NOMO-1 treated with DMSO at 0.1 percent for 48 hours (cell line): ENCODE measurements at regions not wholly inside any gene's neighbourhood (a gene's known extent, or its start where the extent isn't known, plus 50 kb on each side); places are given as distances from the start of the nearest gene placed in this dataset.

Experiments
- DNase-seq: peaks from one replicate; lab custom pipeline; 2025; ENCODE audit not compliant: unreplicated experiment; lab: John Stamatoyannopoulos, UW

DNA sequence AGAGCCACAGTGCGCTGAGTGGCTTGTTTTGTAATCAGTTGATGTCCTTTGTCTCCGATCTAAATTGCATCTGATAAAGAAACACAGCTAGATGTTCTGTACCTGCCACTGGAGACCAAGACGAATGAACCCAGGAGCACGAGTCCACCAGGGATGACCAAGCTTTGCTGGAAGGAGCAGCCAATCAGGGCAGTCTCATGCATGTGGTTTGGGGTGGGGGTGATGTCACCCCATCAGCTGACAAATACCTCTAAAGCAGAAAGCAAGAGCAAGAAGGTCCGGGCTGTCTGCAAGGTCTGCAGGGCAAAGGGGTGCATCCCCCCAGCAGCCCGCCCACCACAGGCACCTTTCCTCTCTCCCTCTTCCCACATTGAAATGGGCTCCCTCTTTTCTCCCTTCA lies 653.8 kb downstream of the AJAP1 start:
- DNase-seq = no peak

DNA sequence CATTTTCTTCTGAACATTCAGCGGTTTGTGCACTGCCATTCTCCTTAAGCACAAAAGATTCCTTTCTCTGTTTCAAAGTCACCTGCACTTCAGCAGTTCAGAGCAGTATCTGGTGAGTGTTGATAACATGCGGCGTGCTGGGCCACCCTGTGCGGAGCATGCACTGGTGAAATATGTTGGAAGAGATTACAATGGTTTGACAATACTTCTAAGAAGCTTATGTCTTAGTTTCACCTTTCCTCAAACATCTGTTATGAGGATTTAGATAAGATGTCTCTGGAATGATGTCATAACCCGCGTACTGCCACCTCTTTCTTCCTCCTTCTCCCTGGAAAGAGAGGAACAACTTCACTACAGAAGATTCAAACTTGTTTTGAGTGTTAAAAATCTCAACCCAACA lies 650.3 kb downstream of the AJAP1 start:
- DNase-seq = no peak

GRCh38 chr1:5298376-5298775 lies 644.0 kb downstream of the AJAP1 start:
- no peak for DNase-seq

DNA sequence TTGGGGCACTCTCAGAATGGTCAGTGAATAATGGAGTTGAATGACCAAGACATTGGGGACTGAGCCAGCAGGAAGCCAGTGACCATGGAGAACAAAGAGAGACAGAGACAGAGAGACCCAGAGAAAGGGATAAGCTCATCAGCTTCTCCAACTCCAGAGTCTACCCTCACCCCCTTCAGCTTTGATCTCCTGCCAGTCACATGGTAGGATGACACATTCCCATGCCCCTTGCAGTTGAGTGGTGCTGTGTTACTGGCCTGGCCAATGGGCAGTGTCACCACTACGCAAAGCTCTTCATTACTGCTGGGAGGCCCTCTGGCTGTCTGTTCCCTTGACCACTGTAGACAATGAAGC lies 643.5 kb downstream of the AJAP1 start:
- no peak for DNase-seq

DNA sequence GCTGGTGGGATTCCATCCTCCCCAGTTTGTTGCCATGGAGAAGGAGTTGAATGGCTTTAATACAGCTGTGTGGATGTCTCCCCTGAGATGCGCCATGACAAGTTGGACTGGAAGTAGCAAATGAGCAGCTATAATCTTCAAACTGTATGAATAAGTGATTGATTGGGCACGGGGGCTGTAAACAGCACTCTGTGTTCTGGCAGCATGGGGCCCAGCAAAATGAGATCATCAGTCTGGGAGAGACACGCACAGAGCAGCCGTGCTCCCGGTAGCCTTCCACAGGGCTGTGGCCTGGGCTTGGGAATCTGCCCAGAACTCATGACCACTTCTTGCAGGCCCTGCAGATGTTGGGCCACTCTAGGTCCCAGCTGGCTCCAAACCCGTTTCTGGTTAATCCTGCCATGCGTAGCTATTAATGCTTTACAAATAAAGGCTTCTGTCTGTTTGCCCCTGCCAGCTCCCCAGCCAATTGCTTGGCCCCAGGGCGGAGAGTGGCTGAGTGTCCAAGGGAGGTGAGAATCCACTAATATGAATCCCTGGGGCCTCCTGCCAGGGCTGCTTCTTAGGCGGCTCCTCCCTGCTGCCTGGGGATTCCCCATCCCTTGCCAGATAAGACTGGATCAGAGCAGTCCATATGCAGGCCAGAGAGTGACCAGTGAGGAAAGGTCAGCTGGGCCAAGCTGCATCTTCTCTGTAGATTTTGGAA lies 642.9 kb downstream of the AJAP1 start:
- DNase-seq = no peak

- no peak for DNase-seq
Observed at GRCh38 chr1:5296557-5297179, 642.3 kb downstream of the AJAP1 start.

- no peak for DNase-seq
Observed at GRCh38 chr1:5296095-5296494, 641.7 kb downstream of the AJAP1 start.

- DNase-seq = no peak
Observed at GRCh38 chr1:5291889-5292288, 637.5 kb downstream of the AJAP1 start.

- no peak for DNase-seq
Observed at GRCh38 chr1:5287178-5288150, 633.1 kb downstream of the AJAP1 start.

GRCh38 chr1:5286244-5286643 lies 631.8 kb downstream of the AJAP1 start:
- DNase-seq = no peak

- no peak for DNase-seq
Observed at GRCh38 chr1:5274527-5274926, 620.1 kb downstream of the AJAP1 start.

DNA sequence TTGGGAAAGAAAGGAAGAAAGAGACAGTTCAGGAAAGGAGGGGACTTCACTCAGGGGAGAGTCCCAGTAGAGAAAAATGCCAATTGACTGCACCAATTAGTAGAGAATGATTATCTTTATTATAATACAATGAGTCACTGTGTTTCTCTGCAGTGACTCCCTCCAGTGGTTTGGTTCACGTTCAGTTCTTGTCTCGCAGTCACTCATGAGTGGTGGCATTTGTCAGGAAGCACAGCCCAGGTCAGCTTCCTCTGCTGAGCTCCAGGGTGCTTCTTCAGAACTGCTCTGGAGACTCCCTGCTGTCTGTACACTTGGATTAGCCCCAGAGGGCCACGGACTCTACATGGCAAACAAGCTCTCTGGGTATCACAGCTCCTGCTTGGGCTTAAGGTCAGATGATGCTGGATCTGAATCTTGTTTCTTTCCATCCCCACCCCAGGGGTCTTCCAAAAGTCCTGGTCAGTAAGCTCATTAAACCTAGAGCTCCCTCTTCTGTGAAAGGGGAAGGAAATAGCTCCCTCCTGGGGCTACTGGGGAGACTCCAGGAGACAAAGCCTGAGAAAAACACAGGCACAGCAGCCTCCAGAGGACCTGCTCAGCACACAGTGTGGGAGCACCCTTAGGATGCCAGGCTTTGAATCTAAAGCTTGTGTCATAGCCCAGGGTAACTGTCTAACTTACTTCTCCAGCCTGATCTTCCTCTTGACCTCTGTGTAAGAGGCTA lies 619.0 kb downstream of the AJAP1 start:
- no peak for DNase-seq

DNA sequence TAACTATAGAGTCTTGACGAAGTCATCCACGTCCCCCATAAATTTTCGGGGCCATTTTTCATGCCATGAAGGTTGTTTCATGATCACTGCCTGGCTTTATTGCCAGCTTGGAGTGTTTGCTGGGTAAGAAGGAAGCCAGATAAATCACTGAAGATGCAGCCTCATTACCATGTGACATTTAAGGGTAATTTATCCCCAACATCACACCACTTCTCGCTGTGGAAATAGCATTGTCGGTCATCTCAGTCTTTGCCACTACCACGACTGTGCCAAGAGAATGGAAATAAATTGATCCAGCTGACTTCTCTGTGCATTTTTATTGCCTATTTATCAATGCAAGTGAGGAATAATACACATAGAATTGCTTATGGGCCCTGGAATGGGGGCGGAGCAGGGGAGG lies 617.9 kb downstream of the AJAP1 start:
- DNase-seq = no peak

GRCh38 chr1:5271264-5271663 lies 616.9 kb downstream of the AJAP1 start:
- no peak for DNase-seq

GRCh38 chr1:5269901-5270300 lies 615.5 kb downstream of the AJAP1 start:
- no peak for DNase-seq

DNA sequence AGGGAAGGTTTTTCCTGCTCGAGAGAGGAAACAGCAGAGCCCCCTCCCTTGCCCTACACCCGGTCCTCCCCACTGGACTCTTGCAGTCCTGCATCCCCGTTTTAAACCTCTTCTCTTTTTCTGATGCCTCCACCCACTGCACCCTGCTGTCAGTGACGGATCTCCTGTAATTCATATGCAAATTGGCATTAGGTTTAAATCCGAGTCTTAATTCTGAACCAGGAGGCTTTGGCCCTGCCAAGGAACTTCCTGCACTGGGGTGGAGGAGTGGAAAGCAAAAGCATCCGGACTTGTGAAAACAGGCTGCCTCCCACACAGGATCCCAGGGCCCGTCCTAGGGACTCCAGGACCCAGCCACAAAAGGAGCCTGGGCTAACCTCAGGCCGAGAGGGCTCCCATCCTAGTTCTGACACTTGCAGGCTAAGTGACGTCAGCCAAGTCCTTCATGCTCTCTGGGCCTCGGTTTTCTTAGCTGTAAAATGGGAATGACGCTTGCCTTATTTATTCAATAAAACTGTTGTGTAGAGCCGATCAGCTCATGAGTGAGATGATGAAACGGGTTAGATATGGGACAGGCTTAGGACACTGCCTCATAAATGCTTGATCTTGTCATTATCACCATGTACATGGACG lies 613.3 kb downstream of the AJAP1 start:
- no peak for DNase-seq

DNA sequence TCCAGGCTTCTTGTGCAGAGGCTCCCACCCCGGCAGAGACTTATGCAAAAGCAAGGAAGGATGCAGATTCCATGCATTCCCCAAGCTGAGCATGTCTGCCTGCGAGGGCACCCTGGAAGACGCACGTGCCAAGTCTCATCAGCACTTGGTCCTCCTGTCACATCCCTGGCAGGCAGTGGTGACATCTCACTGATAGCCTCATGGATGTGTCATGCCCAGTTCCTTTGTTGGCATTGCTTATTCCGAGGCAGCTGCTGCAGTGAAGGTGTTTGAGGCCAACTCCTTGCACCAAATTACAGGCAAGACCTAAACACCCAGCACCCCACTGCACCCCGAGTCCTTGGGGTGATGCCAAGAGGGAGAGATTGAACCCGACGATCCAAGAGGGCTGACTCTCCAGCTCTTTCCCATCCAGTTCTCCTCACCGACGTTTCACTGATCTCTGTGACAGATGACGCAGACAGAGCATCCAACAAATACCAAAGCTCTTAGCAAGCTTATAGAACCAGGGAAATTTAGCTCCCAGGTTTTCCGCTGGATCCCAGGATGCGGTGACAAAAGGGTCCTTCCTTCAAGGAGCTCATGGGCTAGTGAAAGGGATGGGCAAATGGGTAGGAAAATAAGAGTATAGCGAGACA lies 611.1 kb downstream of the AJAP1 start:
- DNase-seq = no peak

DNA sequence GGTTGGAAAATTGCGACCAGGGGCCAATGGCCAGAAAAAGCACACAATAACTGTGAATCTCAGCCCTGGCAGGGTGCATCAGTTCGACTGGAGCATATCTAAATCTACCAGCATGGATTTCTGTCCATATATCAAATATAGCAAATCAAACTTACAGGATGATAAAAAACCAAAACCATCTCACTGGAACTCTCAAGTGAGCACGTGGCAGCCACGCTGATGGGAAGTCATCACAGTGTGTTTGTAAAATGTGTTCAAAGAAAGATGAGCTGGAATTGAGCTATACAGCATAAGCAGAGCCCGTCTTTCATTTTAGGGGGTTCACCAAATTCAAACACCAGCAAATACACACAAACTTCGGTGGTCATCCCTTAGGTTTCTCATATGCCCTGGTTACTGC lies 610.1 kb downstream of the AJAP1 start:
- DNase-seq = no peak

GRCh38 chr1:5256793-5257192 lies 602.4 kb downstream of the AJAP1 start:
- DNase-seq = no peak

- no peak for DNase-seq
Observed at GRCh38 chr1:5254975-5255374, 600.6 kb downstream of the AJAP1 start.
